ENCODE measurements at regions not wholly inside any gene's neighbourhood (a gene's known extent, or its start where the extent isn't known, plus 50 kb on each side); places are given as distances from the start of the nearest gene placed in this dataset.

GRCh38 chr12:40583743-40584142 is 108.5 kb upstream of the CNTN1 start:
- intact Hi-C loops (cut with micrococcal nuclease; ENCODE audit: unreplicated experiment), result no loop called here
- Histone ChIP-seq H3F3A (ENCODE audit: insufficient read depth, low read depth) (no peaks in the 10 kb centered on the region), H3K9me2 (ENCODE audit: insufficient read depth) (no peaks in the 10 kb centered on the region), H4K20me1 (ENCODE audit: insufficient read depth) (no peaks in the 10 kb centered on the region), H3K4me3 (no peak overlapping the region), H3K27me3 (ENCODE audit: insufficient read depth, low read depth) (no peaks in the 10 kb centered on the region), H3K27ac (no peak overlapping the region), H3K9me3 (ENCODE audit: insufficient read depth, low read depth) (no peaks in the 10 kb centered on the region), H2AFZ (no peak overlapping the region), H3K79me2 (ENCODE audit: low read depth) (no peaks in the 10 kb centered on the region), H3K4me1 (replicated peaks; ENCODE audit: insufficient read depth) (no peaks in the 10 kb centered on the region), H3K36me3 (ENCODE audit: low read depth) (no peaks in the 10 kb centered on the region), H3K4me2 (no peak overlapping the region)
- ChIA-PET CTCF (no interaction called here), POLR2A (ENCODE audit: unreplicated experiment) (no interaction called here)
- no TSS peak for BruUV-seq (replicated peaks)
- TF ChIP-seq CTCF (conservative IDR thresholded peaks at IDR 0.05), result no peak
- no peak for TF ChIP-seq EZH2 (IDR thresholded peaks at IDR 0.05; ENCODE audit: low read depth)
- no peak for DNase-seq

GRCh38 chr12:40584763-40585162 is 107.5 kb upstream of the CNTN1 start:
- CTCF ChIA-PET, result no interaction called here
- H3K4me3 ChIP-seq, result no peak overlapping the region
- intact Hi-C loops (cut with micrococcal nuclease; ENCODE audit: unreplicated experiment), result no loop called here
- no peaks in the 10 kb centered on the region for H3K36me3 ChIP-seq (ENCODE audit: low read depth)
- POLR2A ChIA-PET (ENCODE audit: unreplicated experiment), result no interaction called here
- no peak overlapping the region for H3K4me2 ChIP-seq
- no peak for DNase-seq
- no peaks in the 10 kb centered on the region for H3K9me3 ChIP-seq (ENCODE audit: insufficient read depth, low read depth)
- no peaks in the 10 kb centered on the region for H3K9me2 ChIP-seq (ENCODE audit: insufficient read depth)
- no TSS peak for BruUV-seq (replicated peaks)
- no peaks in the 10 kb centered on the region for H3K79me2 ChIP-seq (ENCODE audit: low read depth)
- no peaks in the 10 kb centered on the region for H3K27me3 ChIP-seq (ENCODE audit: insufficient read depth, low read depth)
- H2AFZ ChIP-seq, result no peak overlapping the region
- H3K27ac ChIP-seq, result no peak overlapping the region
- no peaks in the 10 kb centered on the region for H4K20me1 ChIP-seq (ENCODE audit: insufficient read depth)
- H3F3A ChIP-seq (ENCODE audit: insufficient read depth, low read depth), result no peaks in the 10 kb centered on the region
- no peaks in the 10 kb centered on the region for H3K4me1 ChIP-seq (replicated peaks; ENCODE audit: insufficient read depth)
- no peak for TF ChIP-seq CTCF (conservative IDR thresholded peaks at IDR 0.05)
- no peak for TF ChIP-seq EZH2 (IDR thresholded peaks at IDR 0.05; ENCODE audit: low read depth)

- no TSS peak for BruUV-seq (replicated peaks)
- Histone ChIP-seq H3K4me3 (no peak overlapping the region), H3K27me3 (ENCODE audit: insufficient read depth, low read depth) (no peaks in the 10 kb centered on the region), H3K4me1 (replicated peaks; ENCODE audit: insufficient read depth) (no peaks in the 10 kb centered on the region), H3F3A (ENCODE audit: insufficient read depth, low read depth) (no peaks in the 10 kb centered on the region), H3K4me2 (no peak overlapping the region), H3K79me2 (ENCODE audit: low read depth) (no peaks in the 10 kb centered on the region), H2AFZ (no peak overlapping the region), H3K36me3 (ENCODE audit: low read depth) (no peaks in the 10 kb centered on the region), H3K9me2 (ENCODE audit: insufficient read depth) (no peaks in the 10 kb centered on the region), H3K27ac (no peak overlapping the region), H4K20me1 (ENCODE audit: insufficient read depth) (no peaks in the 10 kb centered on the region), H3K9me3 (ENCODE audit: insufficient read depth, low read depth) (no peaks in the 10 kb centered on the region)
- intact Hi-C loops (cut with micrococcal nuclease; ENCODE audit: unreplicated experiment), result no loop called here
- TF ChIP-seq CTCF (conservative IDR thresholded peaks at IDR 0.05) (no peak), EZH2 (IDR thresholded peaks at IDR 0.05; ENCODE audit: low read depth) (no peak)
- DNase-seq, result no peak
- POLR2A ChIA-PET (ENCODE audit: unreplicated experiment), result no interaction called here
- CTCF ChIA-PET, result interaction anchor here (0.6 kb wide), 1 partner anchor 206 kb away, joined by 4 read pairs; no protein-coding TSS in a partner anchor
Measured at GRCh38 chr12:40586823-40587222, 105.4 kb upstream of the CNTN1 start.
